HG02970 (cell line): ENCODE measurements at regions not wholly inside any gene's neighbourhood (a gene's known extent, or its start where the extent isn't known, plus 50 kb on each side); places are given as distances from the start of the nearest gene placed in this dataset.
"Not testable (repeated sequence)": the region's sequence is repeated elsewhere in the genome, so short reads cannot be mapped to it uniquely, and the experiment has no call there.

Source experiments
- ATAC-seq: cut with Tn5 transposase; IDR thresholded peaks from one replicate; pipeline ENCODE4 v1.9.1; 2021; ENCODE audit warnings: mild to moderate bottlenecking, moderate library complexity, moderate number of reproducible peaks; ENCODE audit not compliant: unreplicated experiment, low FRiP score

- no peak for ATAC-seq
Observed at GRCh38 chr11:80937842-80938241, 1497.0 kb upstream of the TENM4 start.

GRCh38 chr11:80930038-80930437 lies 1489.2 kb upstream of the TENM4 start:
- no peak for ATAC-seq

DNA sequence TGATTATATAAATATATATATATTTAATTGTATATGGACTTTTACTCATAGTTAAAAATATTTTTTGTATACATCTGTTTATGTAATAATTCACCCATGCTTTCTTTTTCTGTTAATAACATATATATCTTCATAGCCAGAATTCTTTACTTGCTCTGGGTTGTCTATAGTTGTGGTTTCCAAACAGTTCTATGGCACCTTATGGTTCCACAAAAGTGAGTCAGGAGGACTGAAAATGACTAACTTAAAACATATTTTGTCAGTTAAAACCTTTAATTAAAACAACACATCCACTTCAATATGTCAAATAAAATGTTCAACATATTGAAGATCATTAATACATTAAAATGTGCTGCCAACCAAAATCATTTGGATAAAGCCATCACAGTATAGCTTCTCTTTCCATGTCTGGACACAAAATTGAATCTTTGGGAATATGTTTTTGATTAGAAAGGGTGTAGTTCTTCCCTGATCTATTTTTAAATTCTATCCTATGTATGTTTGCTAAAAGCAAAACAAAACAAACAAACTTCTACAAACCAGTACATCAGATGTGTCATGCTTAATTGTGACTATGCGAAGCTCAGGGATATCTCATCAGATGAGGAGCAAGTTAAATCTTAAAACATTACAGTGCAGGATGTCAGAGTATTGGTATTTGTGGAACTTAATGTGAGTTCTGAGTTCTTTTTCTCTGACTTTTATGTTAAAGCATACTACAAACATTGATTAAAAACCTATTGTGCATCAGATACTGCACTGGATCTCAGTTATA lies 1488.4 kb upstream of the TENM4 start:
- ATAC-seq: no peak

- no peak for ATAC-seq
Observed at GRCh38 chr11:80925321-80925720, 1484.5 kb upstream of the TENM4 start.

DNA sequence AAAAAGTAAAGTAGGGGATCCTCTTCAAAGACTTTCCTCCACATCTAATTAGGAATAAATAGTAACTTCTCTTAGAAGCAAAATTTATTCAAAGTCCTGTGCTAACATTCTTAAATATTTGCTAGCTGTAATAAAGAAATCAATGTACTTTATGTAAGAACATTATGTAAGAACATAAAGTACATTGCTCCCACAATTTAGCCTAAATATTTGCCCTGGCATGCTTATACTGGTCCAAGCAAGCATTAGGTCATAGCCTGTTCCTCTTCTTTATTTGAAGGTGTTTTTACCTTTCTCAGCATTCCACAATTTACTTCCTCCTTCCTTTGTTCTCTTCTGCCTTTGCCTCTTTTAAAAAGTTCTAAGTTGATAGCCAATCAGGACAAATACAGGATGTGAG lies 1480.5 kb upstream of the TENM4 start:
- not testable (repeated sequence) for ATAC-seq

DNA sequence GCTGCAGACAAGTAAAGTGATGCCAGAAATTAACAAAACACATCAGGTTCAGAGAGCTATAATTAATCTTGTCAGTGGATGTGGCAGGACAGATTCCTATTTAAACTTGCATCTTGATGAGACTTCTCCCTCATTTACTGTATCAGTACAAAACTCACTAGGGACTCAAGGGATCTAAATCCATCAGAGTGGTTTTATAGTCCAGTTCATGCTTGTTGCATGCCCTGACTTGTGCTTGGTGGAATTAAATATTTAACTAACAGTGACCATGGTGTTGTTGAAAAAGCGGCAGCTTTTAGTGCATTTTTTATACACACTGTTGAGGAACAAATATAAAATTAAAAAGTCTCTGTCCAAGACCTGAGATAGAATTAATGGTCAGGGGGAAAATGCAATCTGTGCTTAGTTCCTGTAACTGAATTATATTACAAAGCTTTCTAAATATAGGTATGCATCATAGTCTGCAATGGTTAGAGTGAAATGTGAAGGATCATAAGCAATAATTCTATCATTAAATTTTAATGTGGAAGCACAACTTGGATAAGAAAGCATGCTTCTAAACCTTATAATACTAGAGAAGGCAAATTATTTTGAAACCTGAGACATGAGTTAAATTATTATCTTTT lies 1475.5 kb upstream of the TENM4 start:
- no peak for ATAC-seq

DNA sequence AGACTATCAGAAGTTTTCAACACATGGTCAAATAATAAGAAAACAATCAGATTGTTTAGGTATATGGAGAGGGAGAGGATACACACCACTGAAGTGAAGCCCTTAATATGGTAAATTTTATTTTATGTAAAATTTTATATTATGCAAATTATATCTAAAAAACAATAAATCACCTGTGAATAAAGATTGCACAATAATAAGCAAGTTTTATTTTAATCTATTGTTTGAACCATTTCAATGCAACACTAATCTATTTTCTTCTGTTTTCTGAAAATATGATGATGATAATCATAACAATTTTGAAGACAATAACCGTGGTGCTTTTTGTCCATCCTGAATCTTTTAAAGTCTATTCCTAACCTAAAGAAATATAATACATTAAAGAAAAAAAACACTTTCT lies 1473.5 kb upstream of the TENM4 start:
- ATAC-seq: no peak

DNA sequence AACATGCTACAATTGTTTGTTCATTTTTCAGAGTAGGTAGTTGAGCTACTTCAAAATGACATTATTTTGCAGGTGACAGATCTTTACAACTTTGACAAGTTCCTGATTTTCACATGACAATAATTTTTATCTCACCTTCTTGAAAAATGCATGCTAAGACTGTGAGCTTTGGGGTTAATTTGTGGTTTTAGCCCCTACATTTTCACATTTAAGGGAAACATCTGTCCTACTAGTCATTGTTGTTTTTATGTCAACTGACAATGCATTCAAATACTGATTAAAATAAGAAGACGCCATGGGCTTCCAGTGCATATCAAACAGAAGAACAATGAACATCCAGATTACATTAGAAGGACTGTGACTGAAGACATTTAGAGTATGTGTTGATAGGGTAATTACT lies 1470.8 kb upstream of the TENM4 start:
- no peak for ATAC-seq

GRCh38 chr11:80900265-80900664 lies 1459.4 kb upstream of the TENM4 start:
- ATAC-seq: no peak

GRCh38 chr11:80899381-80899780 lies 1458.6 kb upstream of the TENM4 start:
- no peak for ATAC-seq

DNA sequence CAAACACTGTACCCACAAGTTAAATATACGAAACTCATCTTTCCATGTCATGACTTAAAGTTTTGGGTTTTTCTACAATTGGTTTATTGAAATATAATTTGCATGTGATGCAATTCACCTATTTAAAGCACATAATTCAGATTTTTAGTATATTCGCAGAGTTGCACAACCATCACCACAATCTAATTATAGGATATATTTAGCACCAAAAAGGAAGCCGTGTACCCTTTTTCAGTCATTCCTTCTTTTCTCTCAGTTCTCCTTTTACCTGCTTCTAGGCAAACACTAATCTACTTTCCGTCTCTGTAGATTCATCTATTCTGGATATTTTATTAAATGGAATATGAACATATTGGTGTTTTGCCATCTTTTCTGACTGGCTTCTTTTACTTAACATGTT lies 1458.1 kb upstream of the TENM4 start:
- ATAC-seq: no peak

GRCh38 chr11:80886684-80887083 lies 1445.9 kb upstream of the TENM4 start:
- no peak for ATAC-seq

DNA sequence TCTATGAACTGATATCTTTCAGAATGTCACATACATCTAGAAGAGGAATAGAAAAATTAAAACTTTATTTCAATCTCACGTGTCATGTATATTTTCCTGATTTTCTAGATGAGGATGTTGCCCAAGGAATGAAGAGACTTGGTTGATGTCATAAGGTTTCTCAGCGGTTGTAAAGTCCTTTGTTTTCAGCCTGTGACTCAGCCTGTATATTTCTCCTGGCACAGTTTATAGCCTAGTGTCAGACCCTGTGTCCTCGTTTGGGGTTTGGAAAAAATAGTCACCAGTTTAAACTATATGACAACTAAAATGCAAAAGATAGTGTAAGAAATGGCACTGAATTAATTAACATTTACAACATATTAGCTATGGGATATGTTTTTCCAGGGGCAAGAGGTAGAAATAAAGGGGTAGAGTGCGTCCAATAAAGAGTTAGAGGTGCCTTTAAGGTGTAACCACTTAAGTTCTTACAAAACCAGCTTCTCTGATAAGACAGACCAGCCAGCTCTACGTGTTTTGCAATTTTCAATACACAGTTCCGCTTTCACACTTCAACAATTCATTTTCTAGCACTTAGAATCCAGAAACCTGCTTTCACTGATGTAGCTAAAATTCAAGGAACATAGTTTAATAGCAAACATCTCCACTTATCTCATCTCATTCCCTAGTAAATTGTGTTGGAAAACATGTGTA lies 1432.6 kb upstream of the TENM4 start:
- ATAC-seq: no peak

DNA sequence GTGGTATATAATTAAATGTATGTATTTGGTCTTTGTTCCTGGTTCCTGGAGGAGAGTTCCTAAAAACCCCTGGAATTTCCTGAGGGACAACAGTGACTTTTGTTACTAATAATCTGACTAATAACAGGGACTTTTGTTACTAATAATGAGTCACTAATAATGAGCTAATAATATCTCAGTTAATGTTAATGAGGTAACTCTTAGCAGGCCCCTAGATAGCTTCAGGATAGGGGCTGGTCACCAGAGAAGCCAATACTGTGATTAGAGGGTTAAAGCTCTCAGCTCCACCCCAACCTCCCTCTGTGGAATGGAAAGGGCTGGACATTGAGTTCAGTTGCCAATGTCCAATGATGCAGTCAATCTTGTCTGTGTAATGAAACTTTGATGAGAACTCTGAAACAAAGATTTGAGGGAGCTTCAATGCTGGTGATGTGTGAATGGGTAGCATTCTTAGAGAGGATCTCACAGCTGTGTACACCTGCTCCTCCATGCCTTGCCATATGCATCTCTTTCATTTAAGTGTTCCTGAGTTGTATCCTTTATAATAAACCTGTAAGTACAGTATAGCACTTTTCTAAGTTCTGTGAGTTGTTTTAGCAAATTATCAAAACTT lies 1431.4 kb upstream of the TENM4 start:
- no peak for ATAC-seq

DNA sequence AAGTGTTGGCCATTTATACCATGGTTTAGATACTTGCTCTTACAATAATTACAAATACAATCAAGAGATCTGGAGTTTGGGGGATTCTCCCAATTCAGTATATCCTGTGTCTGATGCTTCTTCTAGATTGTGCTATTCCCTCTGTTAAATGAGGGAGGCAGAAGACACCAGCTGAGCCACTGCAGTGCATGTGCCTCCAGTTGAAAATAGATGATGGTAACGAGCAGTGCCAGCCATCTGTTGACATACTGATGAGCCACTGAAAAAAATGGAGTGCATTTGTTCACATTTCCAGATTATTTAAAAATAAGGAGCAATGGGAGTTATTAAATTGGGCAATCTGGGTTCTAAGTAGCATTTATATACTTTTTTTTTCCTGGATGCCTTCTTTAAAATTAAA lies 1428.0 kb upstream of the TENM4 start:
- no peak for ATAC-seq

- ATAC-seq: no peak
Observed at GRCh38 chr11:80862011-80862410, 1421.2 kb upstream of the TENM4 start.

GRCh38 chr11:80861193-80861592 lies 1420.4 kb upstream of the TENM4 start:
- ATAC-seq: no peak

DNA sequence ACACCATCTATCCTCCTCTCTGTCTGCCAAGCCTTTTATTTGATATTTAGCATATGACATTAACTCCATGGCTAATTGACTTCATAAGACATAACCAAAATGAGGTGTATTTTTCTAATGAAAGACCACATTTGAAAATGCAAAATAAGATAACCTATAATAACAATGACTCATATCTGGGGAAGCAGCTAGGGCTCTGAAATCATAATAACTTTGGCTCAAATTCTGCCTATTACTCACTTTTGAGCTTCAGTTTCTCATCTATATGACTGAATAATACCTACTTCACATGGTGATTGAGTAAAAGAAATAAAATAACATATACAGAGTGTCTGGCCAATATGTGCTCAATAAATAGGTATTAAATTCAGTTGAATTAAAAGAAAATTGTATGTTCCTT lies 1419.8 kb upstream of the TENM4 start:
- ATAC-seq: no peak

GRCh38 chr11:80856066-80856465 lies 1415.2 kb upstream of the TENM4 start:
- ATAC-seq: no peak

GRCh38 chr11:80855426-80855825 lies 1414.6 kb upstream of the TENM4 start:
- ATAC-seq: no peak

DNA sequence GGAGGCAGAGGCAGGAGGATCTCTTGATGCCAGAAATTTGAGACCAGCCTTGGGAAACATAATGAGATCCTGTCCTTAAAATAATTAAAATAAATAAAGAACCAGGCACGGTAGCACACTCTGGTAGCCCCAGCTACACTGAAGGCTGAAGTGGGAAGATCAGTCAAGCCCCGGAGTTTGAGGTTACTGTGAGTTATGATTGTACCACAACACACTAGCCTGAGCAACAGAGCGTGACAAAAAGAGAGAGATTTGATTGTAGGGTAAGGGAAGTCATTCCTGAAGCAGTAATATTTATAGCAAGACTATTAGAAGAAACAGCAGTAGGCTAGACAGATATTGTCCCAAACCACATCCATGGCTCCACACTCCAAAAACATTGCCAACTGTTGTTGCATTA lies 1408.4 kb upstream of the TENM4 start:
- no peak for ATAC-seq
